DOHH2 (cell line): ENCODE measurements at regions not wholly inside any gene's neighbourhood (a gene's known extent, or its start where the extent isn't known, plus 50 kb on each side); places are given as distances from the start of the nearest gene placed in this dataset.

Source experiments
- EZH2phosphoT487 ChIP-seq: fragments of 200-600 bp; sonication (generic); IDR thresholded peaks from 2 replicates; pipeline ENCODE4 v1.6.1; 2017; ENCODE audit warnings: borderline replicate concordance, mild to moderate bottlenecking, antibody characterized with exemption, low read length, moderate library complexity, mixed read lengths
- TF ChIP-seq, protein P1 (sequence below): fragments of 200-600 bp; sonication (generic); IDR thresholded peaks from one replicate; pipeline ENCODE4 v1.5.1; 2014; ENCODE audit warnings: antibody characterized with exemption, mild to moderate bottlenecking, low read depth, low read length; ENCODE audit not compliant: poor library complexity, severe bottlenecking

DNA sequence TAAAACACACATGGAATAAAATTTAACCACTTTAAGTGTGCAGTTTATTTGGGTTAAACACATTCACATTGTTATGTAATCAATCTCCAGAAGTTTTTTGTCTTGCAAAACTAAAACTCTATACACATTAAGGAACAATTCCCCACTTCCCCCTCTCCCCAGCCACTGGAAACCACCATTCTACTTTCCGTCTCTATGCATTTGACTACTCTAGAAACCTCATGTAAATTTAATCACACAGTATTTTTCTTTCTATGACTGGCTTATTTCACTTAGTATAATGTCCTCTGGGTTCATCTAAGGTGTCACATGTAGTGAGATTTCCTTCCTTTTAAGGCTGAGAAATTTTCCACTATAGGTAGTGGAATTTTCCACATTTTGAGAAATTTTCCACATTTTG lies 568.7 kb upstream of the UBE2E2 start:
- TF ChIP-seq, protein P1, sequence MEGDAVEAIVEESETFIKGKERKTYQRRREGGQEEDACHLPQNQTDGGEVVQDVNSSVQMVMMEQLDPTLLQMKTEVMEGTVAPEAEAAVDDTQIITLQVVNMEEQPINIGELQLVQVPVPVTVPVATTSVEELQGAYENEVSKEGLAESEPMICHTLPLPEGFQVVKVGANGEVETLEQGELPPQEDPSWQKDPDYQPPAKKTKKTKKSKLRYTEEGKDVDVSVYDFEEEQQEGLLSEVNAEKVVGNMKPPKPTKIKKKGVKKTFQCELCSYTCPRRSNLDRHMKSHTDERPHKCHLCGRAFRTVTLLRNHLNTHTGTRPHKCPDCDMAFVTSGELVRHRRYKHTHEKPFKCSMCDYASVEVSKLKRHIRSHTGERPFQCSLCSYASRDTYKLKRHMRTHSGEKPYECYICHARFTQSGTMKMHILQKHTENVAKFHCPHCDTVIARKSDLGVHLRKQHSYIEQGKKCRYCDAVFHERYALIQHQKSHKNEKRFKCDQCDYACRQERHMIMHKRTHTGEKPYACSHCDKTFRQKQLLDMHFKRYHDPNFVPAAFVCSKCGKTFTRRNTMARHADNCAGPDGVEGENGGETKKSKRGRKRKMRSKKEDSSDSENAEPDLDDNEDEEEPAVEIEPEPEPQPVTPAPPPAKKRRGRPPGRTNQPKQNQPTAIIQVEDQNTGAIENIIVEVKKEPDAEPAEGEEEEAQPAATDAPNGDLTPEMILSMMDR, result no peak
- no peak for TF ChIP-seq EZH2phosphoT487
